ENCODE measurements at regions not wholly inside any gene's neighbourhood (a gene's known extent, or its start where the extent isn't known, plus 50 kb on each side); places are given as distances from the start of the nearest gene placed in this dataset.

DNA sequence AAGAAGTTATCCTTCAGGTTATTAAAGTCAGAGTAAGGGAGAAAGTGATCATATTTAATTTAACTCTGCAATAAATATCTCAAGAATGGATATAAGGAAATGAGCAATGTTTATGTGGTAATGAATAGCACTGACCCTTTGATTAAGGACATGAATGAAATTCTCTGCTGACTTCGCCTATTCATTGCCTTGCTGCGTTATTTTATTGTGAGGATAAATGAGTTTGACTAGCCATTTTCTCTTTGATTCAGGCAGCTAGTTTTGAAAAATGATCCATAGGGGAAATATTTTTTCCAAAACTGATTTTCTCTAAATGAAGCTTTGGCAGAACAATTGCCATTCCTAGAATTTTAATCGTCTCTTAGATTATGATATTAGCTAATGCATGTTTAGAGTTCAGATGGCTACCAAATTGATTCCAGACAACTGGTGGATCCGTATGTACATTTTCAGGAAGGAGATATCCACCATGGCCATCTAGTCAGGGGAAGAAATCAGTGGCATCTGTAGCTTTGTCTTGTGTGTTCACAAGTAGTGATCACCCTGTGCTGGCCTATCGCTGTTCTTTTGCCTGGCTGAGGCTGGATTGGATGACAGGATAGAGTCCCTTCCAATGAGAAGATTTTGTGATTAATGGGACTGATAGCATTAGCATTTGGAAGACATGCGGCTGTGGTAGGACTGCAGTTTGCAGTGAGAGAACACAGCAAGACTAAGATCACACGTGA, 302.3 kb upstream of the RGS6 start:
- TF ChIP-seq POLR2A (IDR thresholded peaks at IDR 0.05) = no peak
- TF ChIP-seq, protein P1, sequence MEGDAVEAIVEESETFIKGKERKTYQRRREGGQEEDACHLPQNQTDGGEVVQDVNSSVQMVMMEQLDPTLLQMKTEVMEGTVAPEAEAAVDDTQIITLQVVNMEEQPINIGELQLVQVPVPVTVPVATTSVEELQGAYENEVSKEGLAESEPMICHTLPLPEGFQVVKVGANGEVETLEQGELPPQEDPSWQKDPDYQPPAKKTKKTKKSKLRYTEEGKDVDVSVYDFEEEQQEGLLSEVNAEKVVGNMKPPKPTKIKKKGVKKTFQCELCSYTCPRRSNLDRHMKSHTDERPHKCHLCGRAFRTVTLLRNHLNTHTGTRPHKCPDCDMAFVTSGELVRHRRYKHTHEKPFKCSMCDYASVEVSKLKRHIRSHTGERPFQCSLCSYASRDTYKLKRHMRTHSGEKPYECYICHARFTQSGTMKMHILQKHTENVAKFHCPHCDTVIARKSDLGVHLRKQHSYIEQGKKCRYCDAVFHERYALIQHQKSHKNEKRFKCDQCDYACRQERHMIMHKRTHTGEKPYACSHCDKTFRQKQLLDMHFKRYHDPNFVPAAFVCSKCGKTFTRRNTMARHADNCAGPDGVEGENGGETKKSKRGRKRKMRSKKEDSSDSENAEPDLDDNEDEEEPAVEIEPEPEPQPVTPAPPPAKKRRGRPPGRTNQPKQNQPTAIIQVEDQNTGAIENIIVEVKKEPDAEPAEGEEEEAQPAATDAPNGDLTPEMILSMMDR (IDR thresholded peaks at IDR 0.05) = no peak

Data from right lobe of liver (tissue), 4 donors.